SU-DHL-6 (cell line): ENCODE measurements at regions not wholly inside any gene's neighbourhood (a gene's known extent, or its start where the extent isn't known, plus 50 kb on each side); places are given as distances from the start of the nearest gene placed in this dataset.

Source experiments
- EZH2phosphoT487 ChIP-seq: fragments of 200-600 bp; sonication (generic), shearing (Covaris generic); conservative IDR thresholded peaks from 2 replicates; pipeline ENCODE4 v1.6.1; 2018; ENCODE audit warnings: mild to moderate bottlenecking, antibody characterized with exemption, low read length, moderate library complexity, mixed read lengths
- TF ChIP-seq, protein P1 (sequence below): fragments of 200-600 bp; sonication (generic); IDR thresholded peaks from one replicate; pipeline ENCODE4 v1.5.1; 2017; ENCODE audit warnings: antibody characterized with exemption, mild to moderate bottlenecking, low read length, moderate library complexity; ENCODE audit not compliant: insufficient read depth, poor library complexity, severe bottlenecking

DNA sequence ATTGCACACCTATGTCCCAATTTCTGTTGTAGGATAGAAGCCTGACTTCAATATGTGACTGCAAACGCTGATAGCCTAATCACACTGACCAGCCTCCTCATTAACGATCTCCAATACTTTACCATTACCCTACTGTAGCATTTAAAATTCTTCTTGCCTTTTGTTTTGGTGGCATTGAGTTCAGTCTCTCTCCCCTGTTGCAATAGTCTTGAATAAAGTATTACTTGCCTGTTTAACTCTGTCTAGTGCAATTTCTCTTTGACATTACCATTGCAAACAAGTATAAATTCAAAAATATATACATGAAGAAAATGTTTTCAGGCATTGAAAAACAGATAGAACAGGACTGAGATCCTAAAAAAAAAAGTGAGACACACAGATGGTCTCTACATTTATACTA is 649.1 kb upstream of the B3GAT1 start:
- TF ChIP-seq, protein P1, sequence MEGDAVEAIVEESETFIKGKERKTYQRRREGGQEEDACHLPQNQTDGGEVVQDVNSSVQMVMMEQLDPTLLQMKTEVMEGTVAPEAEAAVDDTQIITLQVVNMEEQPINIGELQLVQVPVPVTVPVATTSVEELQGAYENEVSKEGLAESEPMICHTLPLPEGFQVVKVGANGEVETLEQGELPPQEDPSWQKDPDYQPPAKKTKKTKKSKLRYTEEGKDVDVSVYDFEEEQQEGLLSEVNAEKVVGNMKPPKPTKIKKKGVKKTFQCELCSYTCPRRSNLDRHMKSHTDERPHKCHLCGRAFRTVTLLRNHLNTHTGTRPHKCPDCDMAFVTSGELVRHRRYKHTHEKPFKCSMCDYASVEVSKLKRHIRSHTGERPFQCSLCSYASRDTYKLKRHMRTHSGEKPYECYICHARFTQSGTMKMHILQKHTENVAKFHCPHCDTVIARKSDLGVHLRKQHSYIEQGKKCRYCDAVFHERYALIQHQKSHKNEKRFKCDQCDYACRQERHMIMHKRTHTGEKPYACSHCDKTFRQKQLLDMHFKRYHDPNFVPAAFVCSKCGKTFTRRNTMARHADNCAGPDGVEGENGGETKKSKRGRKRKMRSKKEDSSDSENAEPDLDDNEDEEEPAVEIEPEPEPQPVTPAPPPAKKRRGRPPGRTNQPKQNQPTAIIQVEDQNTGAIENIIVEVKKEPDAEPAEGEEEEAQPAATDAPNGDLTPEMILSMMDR = no peak
- no peak for TF ChIP-seq EZH2phosphoT487
